GM21528 (cell line): ENCODE measurements at regions not wholly inside any gene's neighbourhood (a gene's known extent, or its start where the extent isn't known, plus 50 kb on each side); places are given as distances from the start of the nearest gene placed in this dataset.

Source experiments
- ATAC-seq: cut with Tn5 transposase; IDR thresholded peaks from one replicate; pipeline ENCODE4 v1.9.1; 2021; ENCODE audit warnings: mild to moderate bottlenecking, moderate library complexity; ENCODE audit not compliant: unreplicated experiment, low FRiP score

DNA sequence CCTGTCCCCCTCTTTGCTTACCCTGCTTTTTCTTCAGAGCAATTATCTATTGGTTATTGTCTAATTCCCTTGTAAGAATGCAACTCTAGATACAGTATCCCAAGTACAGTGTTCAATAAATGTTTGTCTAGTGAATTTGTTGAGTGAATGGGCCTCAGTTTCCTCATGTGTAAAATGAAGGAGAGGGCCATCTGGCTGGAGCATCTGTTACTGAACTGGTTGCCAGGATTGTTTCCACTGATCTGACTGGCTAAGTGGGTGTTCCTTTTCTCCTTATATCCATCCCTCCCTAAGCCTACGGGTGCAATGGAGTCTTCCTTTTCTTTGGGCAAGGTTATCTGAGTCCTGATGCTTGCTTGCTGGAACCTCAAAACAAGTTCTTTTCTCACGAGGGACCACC lies 185.2 kb upstream of the RPS6KA3 start:
- no peak for ATAC-seq

DNA sequence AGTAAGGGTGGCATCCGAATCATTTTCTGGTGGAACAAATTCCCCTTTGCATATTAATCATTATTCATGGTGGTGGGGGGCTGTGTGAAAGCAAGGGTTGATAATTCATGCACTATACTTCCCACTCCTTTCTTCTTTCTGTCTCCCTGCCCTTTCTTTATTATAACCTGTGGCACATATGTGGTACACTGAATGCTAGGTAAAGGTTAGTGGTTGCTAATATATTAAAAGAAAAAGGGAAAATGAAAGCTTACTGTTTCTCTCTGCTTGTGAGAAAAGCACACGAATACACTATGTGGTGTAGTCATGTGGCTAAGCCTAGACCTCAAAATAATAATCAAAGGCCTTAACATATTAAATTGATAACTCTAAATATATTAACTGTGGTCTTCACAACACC lies 178.4 kb upstream of the RPS6KA3 start:
- no peak for ATAC-seq

GRCh38 chrX:20442597-20442996 lies 175.9 kb upstream of the RPS6KA3 start:
- no peak for ATAC-seq

GRCh38 chrX:20441123-20441522 lies 174.4 kb upstream of the RPS6KA3 start:
- no peak for ATAC-seq

- no peak for ATAC-seq
Measured at GRCh38 chrX:20438871-20439526, 172.3 kb upstream of the RPS6KA3 start.

DNA sequence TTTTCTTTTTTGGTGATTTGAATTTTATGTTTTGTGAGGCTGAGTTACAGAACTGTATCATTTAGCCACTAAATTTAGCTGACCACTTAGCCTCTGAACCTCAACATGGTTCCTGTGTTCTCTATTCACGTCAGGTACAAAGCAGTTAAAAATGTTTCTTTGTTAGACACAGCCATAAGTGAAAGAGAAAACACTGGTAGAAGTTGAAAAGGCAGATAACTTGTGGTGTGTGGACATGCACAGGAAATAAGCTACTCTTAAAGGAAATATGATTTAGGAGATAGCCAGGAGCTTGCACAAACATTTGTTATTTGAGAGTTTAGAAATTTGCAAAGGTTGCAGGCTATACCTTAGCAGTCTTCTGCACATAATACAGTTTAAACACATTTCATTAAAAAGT lies 171.0 kb upstream of the RPS6KA3 start:
- no peak for ATAC-seq

- ATAC-seq = no peak
Measured at GRCh38 chrX:20435913-20436312, 169.2 kb upstream of the RPS6KA3 start.

DNA sequence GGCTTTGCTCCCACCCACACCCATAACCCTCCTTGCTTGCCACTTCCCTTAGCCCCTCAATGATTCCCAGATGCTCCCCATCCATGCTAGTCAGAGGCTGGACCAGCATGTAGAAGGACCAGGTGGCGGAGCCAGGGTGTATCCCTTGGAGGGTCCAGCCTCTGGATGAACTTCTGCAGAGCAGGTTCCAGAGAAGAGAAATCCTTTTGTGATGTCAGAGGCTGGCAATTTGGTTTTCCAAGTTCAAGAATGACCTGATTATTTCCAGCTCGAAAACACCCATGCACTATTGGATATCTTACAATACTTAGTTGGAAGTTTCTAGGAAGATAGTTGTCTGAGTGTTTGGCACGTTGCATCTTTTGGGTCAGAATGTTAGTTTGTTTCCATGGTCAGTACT lies 168.3 kb upstream of the RPS6KA3 start:
- no peak for ATAC-seq

GRCh38 chrX:20433388-20433775 lies 166.7 kb upstream of the RPS6KA3 start:
- no peak for ATAC-seq

GRCh38 chrX:20432746-20433387 lies 166.2 kb upstream of the RPS6KA3 start:
- ATAC-seq = no peak

DNA sequence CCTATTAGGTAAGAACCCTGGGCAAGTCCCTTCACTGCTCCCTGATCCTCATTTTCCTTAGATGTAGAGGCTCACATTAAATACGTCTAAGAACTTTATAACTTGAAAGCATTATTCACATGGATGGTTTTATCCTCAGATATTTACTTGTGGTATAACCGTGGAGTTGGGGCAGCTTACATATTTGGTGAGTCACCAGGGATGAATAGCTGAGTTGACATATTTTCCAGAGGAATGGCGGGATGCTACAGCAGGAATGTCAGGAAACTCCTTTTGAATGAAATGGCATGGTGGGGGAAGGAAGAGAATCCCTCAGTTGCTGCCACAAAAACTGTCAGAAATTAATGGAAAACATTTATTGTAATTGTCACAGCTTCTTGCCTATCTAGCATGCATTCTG lies 165.3 kb upstream of the RPS6KA3 start:
- ATAC-seq = no peak

GRCh38 chrX:20431486-20431885 lies 164.8 kb upstream of the RPS6KA3 start:
- no peak for ATAC-seq

DNA sequence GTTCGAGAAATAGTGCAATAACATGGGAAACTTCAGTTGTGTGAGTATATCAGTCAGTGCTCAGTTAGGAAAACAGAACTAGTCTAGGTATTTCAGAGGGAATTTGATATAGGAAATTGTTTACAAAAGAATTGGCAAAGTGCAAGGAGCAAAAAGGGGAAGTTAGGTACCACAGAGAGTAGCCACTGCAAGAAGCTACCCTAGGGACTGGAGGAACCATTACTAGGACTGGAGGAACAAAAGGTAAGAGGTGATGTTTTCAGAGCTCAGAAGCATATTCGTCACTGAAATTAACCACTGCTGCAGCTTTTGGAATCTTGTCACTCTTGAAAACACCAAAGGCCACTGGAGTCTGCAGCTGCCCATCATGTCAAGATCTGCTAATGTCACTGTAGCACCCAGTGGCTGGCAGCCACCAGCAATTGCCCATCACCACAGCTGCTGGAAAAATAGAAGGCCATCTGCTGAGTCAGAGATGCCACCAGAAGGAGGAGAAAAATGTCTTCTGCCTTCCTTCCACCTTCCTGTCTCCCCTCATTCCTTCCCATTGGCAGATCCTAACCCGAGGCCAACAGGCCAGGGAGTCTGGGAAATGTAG lies 160.6 kb upstream of the RPS6KA3 start:
- no peak for ATAC-seq

GRCh38 chrX:20421697-20422096 lies 155.0 kb upstream of the RPS6KA3 start:
- ATAC-seq = no peak

DNA sequence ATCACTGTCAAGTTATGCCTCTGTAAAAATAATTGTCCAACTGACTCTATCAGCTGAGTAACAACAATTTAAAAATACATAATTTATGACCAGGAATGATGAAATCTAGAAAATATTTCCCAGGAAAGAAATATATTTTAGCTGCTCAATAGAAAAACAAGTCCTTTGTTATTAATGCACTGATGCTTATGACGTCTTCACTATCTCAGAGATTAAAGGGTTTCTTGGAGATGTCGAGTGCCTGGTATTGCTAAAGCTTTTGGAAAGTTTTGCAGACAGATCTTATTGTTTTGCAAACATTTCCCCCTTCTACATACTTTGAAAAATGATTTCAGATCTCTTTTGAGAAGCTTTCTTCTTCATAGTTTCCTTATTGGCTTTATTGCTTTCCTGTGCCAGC lies 154.6 kb upstream of the RPS6KA3 start:
- no peak for ATAC-seq

DNA sequence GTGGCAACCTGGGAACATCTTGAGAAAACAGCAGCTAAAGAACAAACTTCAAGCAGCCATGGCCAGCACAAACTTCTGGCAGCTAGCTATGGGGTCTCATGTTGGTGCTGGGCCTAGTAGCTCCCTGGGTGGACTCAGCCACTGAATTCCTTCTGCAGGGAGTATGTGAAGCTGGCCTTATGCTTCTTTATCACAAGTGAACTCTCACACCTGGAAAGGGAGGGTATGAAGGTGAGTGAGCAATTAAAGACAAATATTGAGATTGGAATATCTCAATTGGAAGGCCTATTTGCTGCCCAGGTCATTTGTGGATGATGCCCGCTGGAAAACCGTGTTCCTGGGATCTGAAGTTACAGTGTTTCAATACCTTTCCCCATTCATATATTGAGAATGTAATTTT lies 153.3 kb upstream of the RPS6KA3 start:
- ATAC-seq = no peak

DNA sequence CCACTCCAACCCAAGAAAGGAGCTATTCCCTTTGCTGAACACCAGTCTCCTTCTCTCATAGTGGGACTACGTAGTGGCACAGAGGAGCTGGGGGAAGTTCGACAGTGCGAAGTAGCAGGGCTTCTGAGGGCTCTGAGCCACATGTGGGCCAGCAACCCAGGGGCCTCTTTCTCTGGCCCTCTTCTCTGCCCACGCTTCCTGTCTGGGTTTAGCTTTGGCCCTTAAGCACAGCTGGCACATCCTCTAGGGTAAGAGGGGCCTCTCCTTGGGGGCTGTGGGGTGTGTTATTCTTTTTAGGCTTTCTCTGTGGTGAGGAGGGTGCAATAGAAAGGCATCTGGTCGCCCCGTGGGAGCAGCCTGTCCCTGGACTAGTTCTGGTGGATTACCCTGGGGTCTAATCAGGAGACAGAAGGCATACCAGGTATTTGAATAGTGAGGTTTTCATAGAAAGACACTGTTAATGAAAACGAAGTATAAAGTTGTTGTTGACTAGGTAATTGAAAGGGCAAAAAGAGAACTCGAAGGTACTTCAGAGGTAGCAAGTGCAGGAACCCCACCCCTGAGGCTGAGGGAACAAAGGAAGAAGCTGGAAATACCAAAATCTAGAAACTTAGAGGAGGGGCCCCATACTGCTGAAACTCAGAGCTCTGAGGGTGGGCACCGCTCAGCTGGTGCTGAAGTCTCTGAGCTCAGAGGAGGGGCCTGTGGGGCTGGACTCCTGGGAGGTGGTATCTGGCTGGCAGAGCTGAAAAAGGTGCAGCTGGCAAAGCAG lies 151.9 kb upstream of the RPS6KA3 start:
- peak; percentile 87 for ATAC-seq

DNA sequence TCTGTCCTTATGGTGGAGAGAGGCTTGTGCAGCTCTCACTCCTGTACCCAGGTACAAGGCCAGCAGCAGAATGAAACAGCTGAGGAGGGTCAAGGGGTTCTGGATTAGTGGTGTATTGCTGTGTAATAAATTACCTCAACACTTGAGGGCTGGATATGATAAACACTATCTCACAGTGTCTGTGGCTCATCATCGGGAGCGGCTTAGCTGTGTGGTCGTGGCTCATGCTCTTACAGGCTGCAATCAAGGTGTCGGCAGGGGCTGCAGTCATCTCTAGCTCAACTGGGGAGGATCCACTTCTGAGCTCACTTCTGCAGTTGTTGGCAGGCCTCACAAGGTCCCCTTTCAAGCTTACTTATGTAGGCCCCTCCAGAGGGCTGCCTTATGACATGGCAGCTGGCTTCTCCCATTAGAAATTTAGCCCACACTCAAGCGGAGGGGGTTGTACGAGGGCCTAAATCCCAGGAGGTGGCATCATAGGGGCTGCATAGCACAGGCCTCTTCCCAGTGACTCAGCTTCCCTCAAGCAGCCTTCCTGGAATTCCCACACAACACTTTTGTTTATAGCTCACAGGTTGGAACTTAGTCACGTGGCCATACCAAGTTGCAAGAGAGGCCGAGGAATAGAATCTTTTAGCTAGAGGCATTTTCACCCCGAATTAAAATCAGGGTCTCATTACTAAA lies 148.2 kb upstream of the RPS6KA3 start:
- no peak for ATAC-seq

GRCh38 chrX:20414066-20414465 lies 147.4 kb upstream of the RPS6KA3 start:
- ATAC-seq = no peak

DNA sequence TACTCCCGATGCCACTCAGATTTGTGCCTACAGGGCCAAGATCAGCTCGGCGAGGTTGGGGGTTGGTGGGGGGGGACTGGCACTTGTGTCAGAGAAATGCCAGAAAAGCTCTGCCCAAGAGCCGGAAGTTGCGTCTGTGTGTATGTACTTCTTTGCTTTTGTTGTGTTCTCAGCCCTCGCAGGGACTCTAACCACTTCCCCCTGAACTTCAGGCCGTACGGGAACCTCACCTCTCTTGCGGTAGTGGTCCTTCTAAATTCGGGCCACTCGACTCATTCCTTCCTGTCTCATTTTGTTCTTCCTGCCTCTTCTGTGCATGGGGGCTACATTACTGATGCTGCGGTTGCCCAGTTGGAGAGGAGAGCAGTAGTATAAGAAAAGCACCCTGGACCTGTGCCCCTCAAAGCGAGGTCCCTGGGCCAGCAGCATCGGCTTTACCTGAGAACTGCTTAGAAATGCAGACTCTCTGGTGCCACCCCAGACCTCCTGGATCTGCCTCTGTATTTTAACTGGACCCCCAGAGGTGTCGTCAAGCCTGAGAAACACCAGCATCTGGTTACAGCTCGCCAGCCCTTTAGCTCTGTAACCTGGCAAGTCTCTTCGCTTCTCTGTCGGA lies 146.3 kb upstream of the RPS6KA3 start:
- ATAC-seq = no peak
